ENCODE measurements at regions not wholly inside any gene's neighbourhood (a gene's known extent, or its start where the extent isn't known, plus 50 kb on each side); places are given as distances from the start of the nearest gene placed in this dataset.
"Not testable (repeated sequence)": the region's sequence is repeated elsewhere in the genome, so short reads cannot be mapped to it uniquely, and the experiment has no call there.

- DNase-seq = no peak
Observed at GRCh38 chr5:87147441-87147840, 120.2 kb upstream of the RASA1 start.

- no peak for DNase-seq
Observed at GRCh38 chr5:87150630-87151029, 117.1 kb upstream of the RASA1 start.

DNA sequence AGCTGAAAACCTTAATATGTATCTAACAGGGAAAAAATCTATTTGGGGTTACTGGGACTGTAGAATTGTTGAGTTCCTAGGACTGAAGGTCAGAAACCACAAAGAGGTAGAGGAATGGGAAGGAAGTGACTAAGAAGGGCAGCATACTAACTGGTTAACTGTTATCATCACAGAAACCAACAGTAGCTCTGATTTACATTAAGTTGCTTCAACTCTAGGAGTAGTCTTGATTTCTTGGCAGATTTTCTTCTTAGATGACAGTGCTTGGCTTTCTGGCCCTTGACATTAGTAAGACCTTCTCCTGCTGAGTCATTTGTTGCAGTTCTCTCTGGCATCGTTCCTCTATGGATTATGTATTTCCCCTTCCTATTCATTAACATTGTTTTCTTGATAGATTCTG, 116.1 kb upstream of the RASA1 start:
- no peak for DNase-seq

DNA sequence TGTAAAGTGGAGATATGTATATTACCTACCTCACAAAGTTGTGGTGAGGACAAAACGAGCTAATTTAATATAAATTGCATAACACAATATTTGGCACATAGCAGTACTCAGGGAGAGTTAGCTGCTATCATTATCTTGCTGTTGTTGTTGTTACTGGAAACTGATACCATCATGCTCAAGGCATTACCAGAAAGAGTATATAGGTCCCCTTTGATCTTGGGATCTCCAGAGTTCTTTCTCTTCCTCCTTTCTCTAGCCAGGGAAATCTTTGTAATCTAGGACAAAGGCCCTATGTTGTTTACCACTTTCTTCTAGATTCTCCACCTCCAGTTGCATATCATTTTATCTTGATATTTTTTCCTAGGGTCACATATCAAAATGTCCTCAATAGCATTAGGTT, 114.8 kb upstream of the RASA1 start:
- no peak for DNase-seq

DNA sequence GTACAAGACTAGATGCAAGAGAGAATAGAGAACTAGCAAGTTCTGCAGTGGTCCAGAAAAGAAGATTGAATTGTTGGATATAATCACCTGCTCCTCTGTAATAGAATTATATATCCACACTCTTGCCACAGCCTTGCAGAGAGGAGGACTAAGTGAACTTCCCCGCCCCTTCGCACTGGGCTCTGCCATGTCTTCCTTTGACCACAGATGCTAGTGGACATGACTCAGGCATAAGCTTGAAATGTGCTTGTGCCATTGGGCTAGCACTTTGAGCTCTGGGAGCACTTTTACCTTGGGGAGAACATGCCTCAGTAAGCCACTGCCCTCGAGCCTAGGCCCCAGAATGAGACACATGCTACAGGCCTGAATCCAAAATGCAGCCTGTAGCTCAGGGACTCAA, 113.5 kb upstream of the RASA1 start:
- DNase-seq = no peak

GRCh38 chr5:87155106-87155505, 112.6 kb upstream of the RASA1 start:
- no peak for DNase-seq

DNA sequence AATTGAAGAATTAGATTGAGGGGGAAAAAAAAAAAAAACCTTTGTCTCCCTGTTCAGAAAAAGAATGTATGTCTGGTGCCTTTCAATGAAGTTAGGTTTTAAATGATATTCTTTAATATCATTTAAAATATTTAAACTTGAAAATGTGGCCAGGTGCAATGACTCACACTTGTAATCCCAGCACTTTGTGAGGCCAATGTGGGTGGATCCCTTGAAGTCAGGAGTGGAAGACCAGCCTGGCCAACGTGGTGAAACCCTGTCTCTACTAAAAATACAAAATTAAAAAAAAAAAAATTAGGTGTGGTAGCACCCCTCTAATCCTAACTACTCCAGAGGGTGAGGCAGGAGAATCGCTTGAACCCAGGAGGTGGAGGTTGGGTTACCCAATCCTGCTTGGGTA, 111.1 kb upstream of the RASA1 start:
- no peak for DNase-seq

GRCh38 chr5:87164409-87164808, 103.3 kb upstream of the RASA1 start:
- no peak for DNase-seq

DNA sequence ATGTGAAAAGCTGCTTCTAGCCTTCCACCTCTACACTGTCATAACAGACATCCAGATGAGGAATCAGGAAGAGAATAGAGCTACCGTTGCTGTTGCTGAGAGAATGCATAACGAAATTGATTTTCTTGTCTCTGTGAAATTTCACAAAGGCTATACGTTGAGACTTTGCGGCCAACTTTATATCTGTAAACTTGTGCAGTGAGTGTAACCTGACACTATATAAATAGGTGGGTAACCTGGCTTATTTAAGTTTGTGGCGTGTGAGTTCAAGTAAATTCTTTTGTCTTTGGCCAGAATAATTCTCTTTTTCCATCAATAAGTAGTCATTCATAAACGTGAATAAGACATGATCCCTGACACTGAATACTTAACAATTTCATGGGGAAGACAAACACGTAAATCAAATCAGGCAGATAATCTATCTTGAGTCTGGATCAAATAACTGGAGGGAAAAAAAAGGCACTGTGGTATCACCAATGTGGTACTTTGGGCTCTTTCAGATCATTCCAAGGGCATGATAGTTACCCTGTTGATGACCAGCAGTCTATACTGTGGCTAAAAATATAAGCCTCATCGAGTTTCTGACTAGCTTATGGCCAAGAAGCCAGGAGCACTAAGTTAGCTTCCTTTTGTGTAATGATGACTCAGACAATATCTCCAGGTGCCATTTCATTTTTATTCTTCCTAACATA, 98.2 kb upstream of the RASA1 start:
- DNase-seq = no peak

DNA sequence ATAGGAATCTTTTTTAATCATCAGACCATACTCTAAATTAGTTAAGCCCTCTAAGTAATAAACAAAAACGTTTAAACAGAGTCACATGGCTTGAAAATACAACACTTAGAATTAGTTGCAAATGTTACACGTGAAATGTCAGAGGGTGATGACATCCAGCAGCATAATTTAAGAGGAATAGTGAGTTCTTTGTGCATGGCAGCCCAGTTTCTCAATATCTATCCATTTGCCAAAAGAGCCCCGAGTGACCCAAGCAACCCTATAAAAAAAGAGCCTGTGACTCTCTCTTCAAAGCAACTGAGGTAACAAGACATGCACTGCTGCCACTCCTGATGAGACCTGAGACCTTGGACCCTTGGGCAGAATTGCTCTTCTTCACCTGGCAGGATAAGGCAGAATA, 96.9 kb upstream of the RASA1 start:
- no peak for DNase-seq

GRCh38 chr5:87182649-87183048, 85.0 kb upstream of the RASA1 start:
- DNase-seq = no peak

DNA sequence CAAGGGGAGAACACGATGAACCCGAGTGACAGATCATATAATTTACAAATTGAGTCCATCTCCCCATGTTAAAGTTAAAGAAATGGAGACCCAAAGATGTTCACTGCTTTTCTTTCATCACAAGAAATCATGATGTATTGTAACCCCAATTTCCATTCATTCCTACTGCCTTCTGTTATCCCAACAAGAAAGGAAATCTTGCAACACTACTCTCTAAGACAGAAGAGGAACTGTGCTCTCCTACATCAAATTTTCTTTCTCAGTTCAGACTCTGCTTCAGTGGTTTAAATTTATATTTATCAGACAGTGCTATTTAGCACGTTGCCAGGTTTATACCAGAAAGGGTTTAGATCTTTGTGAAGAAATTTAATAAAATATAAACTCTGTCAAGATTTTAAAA, 83.8 kb upstream of the RASA1 start:
- no peak for DNase-seq

DNA sequence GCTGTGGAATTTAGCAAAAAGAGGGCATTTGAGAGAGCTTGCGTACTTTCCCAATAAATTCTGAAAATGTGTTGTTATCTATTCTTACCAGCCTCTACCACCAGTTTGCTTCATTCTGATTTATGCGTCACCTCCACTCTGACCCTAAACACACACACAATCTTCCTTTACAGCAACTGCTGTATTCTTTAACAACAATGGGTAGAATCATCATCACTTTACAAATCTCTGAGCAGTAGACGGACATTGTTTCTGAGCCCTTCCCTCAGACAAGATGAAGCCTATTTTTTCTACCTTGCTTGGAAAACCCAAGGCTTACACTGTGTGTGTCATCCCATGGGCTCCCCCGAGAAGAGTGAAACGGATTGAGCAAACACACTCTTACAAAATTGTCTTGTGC, 83.1 kb upstream of the RASA1 start:
- no peak for DNase-seq

- DNase-seq = no peak
Observed at GRCh38 chr5:87185838-87186237, 81.8 kb upstream of the RASA1 start.

DNA sequence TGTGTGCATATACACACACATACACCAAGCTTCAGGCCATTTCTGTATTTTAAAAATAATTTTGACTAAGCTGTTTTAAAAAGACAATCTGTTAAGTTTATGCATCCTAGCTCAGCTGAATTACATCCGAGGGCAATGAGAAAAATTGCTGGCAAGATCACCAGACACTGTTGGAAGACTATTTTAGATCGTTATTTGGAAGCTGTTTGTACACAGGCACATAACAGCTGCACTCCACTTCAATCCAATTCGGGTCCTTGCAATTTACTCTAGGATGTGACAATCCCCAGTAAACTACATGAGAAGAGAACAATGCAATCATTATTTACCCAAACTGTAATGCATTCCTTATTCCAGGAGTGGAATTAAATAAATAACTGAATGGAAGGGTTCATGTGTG, 79.3 kb upstream of the RASA1 start:
- DNase-seq = no peak

- DNase-seq = no peak
Observed at GRCh38 chr5:87190041-87190440, 77.6 kb upstream of the RASA1 start.

DNA sequence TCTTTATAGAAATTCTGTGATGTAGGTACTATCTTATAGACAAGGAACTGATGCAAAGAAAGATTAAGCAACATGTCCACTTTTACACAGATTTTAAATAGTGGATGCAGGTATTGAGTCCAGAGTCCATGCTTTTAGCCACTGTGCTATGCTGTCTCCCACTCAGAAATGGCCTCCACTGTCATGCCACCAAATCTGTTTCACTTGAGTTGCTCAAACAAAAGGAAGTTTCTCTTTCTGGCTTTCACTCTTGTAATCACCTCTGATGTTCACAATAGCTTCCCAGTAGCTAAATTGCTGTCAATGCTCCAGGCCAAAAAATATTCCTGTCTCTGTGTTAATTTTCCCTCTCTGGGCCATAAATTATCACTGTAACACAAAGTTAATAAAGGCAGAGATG, 77.0 kb upstream of the RASA1 start:
- DNase-seq = no peak

DNA sequence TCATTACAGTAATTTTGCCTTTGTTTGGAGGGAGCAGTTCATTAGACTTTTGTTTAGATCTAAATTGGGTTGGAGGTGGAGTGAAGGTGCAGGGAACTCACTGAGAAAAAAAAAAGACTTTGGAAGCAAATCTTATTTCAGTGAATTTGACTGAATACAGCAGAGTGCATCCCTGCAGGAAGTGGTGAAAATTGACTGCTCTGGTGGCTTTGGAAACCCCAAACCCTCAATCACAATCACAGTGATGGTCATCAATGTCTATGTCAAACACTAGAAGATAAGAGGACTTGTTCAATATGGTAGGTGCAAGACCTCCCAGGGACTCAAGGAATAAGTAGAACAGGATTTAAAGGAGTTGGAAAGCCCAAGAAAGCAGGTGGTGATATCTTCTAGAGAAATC, 76.0 kb upstream of the RASA1 start:
- no peak for DNase-seq

GRCh38 chr5:87195104-87195591, 72.5 kb upstream of the RASA1 start:
- DNase-seq = no peak

- DNase-seq = no peak
Observed at GRCh38 chr5:87195616-87196015, 72.1 kb upstream of the RASA1 start.

GRCh38 chr5:87198010-87198409, 69.7 kb upstream of the RASA1 start:
- no peak for DNase-seq

DNA sequence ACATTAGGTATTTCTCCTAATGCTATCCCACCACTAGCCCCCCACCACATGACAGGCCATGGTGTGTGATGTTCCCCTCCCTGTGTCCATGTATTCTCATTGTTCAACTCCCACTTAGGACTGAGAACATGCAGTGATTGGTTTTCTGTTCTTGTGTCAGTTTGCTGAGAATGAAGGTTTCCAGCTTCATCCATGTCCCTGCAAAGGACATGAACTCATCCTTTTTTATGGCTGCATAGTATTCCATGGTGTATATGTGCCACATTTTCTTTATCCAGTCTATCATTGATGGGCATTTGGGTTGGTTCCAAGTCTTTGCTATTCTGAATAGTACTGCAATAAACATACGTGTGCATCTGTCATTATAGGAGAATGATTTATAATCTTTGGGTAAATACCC, 68.4 kb upstream of the RASA1 start:
- DNase-seq = not testable (repeated sequence)

DNA sequence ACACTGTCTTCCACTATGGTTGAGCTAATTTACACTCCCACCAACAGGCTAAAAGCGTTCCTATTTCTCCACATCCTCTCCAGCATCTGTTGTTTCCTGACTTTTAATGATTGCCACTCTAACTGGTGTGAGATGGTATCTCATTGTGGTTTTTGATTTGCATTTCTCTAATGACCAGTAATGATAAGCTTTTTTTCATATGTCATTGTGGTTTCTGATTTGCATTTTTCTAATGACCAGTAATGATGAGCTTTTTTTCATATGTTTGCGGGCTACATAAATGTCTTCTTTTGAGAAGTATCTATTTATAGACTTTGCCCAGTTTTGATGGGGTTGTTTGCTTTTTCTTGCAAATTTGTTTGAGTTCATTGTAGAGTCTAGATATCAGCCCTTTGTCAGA, 68.0 kb upstream of the RASA1 start:
- not testable (repeated sequence) for DNase-seq

DNA sequence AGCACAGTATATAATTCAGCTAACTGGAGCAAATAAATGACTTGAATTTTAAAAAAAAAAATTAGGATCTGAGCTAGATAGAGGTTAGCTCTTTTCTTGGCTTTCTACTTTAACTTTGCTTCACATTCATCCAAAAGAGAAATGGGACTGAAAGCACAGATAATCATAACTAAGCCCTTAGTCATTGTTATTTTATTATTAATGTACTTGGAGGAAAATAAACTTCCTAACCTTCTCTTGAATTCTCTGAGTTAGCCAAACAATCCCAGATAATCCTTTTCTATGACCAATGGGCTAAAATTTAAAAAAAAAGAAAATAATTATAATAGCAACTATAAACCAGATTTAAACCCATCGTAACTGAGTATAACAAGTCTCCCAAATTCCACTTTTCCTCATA, 57.6 kb upstream of the RASA1 start:
- DNase-seq = no peak

GRCh38 chr5:87210743-87211142, 56.9 kb upstream of the RASA1 start:
- no peak for DNase-seq

Data from effector CD8-positive, alpha-beta T cell (primary cell).